GM11168 (cell line): ENCODE measurements at regions not wholly inside any gene's neighbourhood (a gene's known extent, or its start where the extent isn't known, plus 50 kb on each side); places are given as distances from the start of the nearest gene placed in this dataset.
"Not testable (repeated sequence)": the region's sequence is repeated elsewhere in the genome, so short reads cannot be mapped to it uniquely, and the experiment has no call there.

Source experiments
- in situ Hi-C: fragments of 300-500 bp; cut with MboI; formaldehyde crosslinking; loops from one replicate; pipeline ENCODE4 v1.12.0; 2022; ENCODE audit warnings: low sequenced_read_pairs; ENCODE audit not compliant: unreplicated experiment

DNA sequence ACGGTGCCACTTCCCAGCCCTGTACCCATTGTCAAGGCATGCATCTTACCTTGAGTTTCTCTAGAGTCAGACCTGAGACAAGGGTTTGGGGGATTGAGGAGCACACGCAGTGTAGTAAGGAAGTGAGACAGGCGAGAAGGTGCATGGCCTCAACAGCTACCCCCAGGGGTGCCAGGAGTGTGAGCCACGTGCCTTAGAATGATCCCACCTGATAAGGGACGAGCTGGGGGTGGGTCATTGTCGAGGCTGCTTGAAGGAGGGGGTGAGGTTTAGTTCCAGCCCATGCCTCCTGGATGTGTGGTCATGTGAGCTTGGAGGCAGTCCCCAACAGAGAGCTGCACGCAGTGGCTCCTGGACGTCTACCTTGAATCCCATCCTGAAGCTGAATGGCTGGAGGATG is 320.5 kb downstream of the VRK1 start:
- in situ Hi-C loops = no loop called here

DNA sequence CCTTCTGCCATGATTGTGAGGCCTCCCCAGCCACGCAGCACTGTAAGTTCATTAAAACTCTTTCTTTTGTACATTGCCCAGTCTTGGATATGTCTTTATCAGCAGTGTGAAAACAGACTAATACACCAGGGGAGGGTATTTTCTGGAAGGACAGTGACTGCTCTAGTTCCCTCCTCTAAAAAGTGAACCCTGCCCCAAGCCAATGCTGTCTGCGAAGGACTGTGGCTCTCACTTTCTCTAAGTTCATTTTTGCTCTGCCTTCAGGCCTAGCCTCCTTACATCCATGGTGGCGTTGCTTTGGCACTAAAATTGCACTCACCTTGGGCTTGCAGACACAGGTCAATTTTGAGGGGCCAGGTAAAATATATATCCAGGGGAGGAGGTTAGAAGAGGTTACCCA is 323.0 kb downstream of the VRK1 start:
- in situ Hi-C loops = no loop called here

DNA sequence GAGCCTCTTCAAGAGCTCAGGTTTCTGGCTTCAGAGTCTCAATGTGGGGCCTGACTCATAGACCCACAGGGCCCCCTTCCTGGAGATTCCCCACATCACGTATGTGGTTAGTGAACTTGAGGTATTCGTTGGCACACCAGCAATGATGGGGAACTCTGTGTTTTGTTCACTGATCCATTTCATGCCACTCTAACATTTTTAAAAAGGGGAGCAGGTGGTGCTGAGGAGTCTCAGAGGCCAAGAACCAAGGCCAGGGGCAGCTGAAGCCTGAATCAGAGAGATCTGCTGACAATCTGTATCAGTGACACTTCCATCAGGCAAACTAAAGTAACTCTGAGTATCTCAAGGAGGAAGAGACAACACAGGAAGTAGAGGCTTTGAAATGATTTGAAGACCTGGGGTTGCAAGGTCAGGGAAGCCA is 323.4 kb downstream of the VRK1 start:
- in situ Hi-C loops = no loop called here

DNA sequence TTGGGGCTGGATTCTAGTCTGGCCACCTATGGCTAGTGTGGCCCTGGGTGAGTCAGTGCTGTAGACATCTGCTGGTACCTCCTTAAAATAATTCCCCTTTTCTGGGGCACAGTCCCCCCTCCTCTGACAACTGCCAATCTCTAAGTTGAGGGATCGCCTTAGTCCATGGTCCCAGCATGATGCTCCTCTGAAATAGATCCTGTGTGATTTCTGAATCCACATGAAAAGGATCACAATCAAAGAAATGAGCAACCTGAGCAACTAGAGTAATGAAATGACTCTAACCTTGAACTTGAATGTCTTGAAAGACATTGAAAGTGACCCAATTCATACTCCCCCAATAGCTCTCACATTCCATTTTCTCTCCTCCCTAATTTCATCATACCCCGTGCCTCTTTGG is 332.5 kb downstream of the VRK1 start:
- in situ Hi-C loops = no loop called here

DNA sequence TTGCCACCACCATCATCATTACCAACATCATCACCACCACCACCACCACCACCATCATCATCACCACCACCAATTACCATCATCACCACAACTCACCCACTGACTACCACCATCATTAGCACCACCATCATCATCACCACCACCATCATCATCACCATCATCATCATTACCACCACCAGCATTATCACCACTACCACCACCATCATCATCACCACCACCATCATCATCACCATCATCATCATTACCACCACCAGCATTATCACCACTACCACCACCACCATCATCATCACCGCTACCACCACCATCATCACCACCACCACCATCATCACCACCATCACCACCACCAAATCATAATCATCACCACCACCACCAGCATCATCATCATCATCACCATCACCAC is 338.7 kb downstream of the VRK1 start:
- in situ Hi-C loops = not testable (repeated sequence)

DNA sequence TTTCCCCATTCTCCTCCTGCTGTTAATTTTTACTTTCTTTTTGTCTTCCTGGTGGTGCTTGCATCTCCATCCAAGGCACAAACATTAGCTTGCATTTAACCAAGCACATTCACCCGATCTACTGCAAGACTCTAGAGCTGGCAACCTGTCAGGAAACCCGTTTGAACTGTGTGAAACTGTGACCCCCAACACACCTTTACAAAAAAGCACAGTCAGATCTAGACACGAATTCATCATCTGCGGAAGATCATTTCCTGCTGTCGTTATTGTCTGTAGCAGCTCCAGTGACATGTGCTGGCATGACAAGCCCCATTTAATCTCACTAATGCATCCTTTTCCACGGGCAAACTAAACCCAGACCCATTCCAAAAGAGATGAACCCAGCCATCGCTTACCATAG is 340.5 kb downstream of the VRK1 start:
- in situ Hi-C loops = no loop called here

DNA sequence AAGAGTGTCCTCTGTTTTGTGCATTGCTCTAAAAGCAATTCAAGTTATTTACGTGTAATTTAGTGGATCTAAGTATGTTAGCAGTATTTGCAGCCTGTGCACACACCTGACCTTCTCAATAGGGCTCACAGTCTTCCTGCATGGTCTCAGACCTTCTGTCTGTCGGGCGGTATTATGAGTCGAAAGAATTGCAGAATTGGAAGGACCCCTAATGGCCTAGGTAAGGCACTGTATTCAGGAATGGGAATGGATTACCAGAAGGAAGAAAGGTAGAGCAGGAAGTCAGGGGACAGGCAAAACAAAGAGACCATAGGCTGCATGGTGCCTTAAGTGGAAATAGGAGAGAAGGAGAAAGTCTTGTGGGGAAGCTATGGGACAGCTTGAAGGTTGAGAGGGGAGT is 341.6 kb downstream of the VRK1 start:
- in situ Hi-C loops = no loop called here

DNA sequence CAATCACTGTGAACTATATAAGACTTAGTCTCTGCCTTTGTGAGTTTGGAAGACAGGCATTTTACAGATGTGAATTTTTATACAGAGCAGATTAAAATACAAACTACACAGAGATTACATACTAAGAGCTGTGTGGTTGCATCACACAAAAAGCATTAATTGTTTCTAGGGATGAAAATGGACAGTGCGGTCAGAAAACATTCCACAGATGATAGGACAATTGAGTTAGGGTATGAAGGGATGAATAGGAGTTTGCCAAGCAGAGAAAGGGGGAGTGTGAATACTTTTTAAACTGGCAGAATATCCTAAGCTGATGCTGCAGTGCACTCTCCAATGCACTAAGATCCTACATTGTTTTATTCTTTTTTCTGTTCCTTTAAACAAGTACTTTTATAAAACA is 345.8 kb downstream of the VRK1 start:
- in situ Hi-C loops = no loop called here

DNA sequence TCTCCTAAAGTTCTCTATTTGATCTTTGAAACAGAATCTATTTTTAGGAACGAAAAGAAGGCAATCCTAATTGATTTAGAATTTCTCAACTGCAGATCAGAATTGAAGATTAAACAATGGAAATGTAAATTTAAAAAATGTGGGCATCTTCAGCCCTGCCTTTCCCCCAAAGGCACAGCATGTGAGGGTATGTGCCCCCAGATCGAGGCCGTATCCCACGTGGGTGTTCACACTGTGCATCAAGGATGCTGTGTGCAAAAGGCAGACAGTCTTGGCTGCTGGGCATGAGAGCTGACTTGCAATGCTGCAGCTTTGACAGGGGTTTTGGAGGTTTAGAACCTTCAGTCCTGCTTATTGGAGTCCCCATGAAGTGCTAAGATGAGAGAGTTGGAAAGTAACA is 346.3 kb downstream of the VRK1 start:
- in situ Hi-C loops = no loop called here

DNA sequence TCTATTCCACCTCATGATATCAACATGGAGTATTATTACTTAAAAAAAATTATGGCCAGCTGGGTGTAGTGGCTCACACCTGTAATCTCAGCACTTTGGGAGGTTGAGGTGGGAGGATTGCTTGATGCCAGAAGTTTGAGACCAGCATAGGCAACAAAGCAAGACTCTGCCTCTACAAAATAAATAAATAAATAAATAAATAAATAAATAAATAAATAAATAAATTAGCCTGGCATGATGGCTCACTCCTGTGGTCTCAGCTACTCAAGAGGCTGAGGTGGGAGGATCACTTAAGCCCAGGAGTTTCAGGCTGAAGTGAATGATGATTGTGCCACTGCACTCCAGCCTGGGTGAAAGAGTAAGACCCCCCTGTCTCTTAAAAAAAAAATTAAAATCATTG is 350.8 kb downstream of the VRK1 start:
- in situ Hi-C loops = not testable (repeated sequence)

DNA sequence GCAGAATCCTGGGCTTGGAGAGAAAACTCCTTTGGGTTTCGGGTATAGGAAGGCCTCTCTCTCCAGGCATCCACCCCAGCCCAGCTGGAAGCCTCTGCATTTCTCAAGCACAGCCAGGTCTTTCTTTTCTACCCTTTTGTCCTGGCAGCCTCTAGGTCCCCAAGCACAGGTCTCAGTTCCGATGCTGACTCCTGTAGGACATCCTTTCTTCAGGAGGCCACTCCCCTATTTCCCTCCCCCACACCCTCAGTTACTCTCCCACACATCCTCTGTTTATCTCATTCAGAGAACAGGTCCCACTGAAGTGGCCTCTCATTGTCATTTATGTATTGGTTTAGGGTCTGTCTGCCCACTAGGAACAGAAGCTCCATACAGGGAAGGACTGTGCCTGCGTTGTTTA is 352.6 kb downstream of the VRK1 start:
- in situ Hi-C loops = no loop called here

DNA sequence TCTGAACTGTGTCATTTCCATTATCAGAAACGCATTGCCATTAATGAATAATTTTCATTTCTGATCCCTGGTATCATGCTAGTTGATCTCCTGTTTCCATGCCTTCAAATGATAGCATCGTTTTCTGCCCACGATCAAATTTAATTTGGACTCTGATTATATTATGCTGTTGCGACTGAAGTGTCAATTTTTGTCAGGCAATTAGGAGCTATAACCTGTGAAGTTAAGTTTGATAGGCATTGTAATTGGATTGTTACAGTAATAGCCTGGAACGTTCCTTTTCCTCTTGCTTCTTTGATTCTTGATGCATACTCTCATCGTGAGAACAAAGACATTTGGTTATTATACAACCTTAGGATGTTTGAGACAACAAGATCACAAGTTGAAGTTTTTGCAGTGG is 356.3 kb downstream of the VRK1 start:
- in situ Hi-C loops = no loop called here

DNA sequence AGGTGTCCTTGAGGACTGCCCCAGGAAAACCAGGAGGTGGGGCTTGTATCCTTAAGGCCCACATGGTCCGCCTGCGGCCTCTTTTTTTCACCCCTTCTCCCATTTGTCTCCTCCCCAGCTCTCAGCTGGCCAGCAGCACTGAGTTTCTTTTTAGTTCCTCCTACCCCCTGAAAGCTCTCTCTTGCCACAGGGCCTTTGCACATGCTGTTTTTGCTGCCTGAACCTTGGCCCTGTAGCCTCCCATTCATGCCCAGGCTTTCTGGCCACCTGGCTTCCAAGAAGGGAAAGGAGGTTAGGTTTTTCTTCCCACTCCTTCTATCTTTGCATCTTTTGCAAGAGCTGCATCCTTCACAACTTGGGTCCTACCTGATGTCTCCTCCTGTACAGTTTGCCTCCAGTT is 358.1 kb downstream of the VRK1 start:
- in situ Hi-C loops = no loop called here

DNA sequence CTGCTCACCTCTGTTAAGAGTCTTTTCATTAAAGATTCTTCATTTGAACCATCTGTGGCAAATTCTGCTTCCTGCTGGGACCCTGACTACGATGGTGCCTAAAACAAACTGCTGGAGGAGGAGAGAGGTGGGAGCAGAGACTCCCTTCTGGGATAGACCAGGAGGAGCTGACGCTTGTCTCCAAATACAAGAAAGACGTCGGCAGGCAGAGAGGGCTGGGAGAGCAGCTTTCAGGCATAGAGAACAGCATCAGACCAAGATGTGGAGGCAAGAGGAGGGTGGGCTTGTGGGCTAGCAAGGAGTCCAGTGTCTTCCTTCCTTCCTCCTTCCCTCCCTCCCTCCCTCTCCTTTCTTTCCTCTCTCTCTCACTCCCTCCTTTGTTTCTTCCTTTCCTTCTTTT is 358.6 kb downstream of the VRK1 start:
- in situ Hi-C loops = no loop called here

DNA sequence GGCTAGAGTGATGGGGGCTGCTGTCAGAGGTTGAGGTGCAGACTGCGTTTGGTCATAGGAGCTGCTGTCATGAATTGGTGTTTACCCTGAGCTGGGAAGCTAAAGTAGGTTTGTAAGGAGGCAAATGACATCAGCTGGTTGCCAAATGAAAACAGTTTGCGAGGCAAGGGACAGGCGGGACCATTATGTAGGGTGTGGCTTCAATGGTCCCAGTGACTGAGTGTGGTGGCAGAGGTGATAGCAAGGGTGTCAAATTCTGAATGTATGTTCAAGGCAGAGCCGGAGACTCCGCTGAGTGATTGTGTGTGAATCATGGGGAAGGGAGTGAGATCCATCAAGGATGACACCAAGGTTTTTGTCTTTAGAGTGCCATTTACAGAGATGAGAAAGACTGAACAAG is 359.5 kb downstream of the VRK1 start:
- in situ Hi-C loops = no loop called here

DNA sequence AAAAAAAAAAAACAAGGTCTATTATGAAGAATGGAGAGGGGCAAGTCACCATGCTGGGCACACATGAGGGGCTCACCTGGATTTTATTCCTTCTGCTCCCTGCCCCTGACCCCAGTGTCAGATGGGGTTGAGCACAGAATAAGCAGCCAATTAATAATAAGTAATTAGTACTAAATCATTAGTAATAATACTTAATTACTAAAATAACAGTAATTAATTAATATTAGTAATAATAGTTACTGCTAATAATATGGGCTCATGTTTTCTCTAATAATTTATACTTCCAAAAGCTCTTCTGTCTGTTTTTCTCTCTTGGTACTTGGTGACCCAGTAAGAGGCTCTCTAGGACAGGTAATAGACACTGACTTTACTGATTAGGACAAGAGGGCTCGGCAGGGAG is 360.9 kb downstream of the VRK1 start:
- in situ Hi-C loops = no loop called here

DNA sequence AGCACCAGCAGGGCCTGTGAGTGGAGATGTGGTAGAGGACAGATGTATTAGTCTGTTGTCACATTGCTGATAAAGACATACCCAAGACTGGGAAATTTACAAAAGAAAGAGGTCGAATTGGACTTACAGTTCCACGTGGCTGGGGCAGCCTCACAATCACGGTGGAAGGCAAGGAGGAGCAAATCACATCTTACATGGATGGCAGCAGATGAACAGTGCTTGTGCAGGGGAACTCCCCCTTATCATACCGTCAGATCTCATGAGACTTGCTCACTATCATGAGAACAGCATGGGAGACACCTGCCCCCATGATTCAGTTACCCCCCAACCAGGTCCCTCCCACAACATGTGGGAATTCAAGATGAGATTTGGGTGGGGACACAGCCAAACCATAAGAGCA is 361.9 kb downstream of the VRK1 start:
- in situ Hi-C loops = no loop called here

DNA sequence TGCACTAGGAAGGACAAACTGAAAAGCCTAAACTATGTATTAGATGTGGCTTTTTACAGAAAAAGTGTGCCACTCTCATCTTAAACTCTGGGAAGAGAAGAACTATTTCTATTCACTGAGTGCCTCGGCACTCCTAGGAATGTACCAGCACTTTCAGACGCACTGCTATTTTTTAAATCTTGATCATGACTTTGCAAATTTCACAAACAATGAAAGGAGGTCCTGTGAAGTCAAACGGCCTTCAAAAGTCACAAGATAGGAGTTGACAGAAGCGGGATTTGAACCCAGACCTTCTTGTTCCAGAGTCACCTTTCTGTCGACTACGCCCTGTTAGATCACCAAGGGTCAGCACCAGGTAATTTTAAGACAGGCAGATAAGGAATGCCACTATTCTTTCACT is 365.4 kb downstream of the VRK1 start:
- in situ Hi-C loops = no loop called here

DNA sequence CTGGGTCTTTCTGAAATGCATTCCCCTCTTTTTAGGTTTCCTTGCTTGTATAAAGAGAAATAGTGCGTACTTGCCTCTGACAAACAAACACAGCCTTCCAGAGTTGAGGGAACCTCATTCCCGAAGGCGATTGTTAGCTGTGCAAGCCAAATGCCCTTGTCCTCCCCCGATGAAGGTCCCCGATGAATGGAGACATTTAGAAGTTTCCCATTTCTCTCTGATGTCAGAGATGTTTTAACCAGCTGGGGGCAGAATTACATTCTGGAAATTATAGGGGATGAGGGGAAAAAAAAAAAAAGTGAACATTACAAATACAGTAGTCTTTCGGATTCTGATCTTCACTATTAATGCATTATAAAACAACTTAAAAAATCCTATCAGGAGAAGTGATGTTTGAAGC is 366.8 kb downstream of the VRK1 start:
- in situ Hi-C loops = no loop called here

DNA sequence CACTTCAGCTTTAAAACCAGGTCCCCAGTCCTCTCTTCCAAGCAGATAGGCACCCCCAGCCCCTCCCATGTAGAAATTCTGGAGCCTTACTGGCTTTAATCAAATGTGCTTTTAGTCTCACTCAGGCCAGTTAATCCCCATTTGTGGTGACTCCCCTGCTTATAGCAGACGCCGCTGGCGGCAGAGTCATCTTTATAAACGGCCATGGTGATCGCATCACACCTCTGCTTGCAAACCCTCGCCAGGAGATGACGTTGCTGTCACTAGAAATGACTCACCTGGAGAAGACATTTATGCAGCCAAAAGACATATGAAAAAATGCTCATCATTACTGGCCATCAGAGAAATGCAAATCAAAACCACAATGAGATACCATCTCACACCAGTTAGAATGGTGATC is 369.3 kb downstream of the VRK1 start:
- in situ Hi-C loops = no loop called here

DNA sequence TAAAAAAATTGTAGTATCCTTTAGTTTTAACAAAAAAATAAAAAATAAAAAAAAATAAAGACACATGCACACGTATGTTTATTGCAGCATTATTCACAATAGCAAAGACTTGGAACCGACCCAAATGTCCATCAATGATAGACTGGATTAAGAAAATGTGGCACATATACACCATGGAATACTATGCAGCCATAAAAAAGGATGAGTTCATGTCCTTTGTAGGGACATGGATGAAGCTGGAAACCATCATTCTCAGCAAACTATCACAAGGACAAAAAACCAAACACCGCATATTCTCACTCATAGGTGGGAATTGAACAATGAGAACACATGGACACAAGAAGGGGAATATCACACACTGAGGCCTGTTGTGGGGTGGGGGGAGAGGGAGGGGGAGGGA is 370.4 kb downstream of the VRK1 start:
- in situ Hi-C loops = not testable (repeated sequence)

DNA sequence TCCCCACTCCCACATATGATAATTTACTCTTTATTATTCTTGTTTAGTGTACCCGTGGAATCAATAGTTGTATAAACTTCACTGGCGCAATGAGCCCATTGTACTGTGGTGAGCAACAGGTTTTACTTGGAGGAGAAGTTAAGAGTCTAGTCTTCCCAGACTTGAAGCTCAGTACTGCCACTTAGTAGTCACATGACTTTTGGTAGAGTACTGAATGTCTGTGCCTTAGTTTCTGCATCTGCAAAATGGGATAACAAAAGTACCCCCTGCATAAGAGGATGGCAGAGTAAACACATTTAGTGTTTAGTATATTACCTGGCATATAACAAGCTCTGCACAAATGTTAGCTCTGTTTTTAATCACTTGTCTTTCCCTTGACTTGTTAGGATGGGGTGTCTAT is 375.5 kb downstream of the VRK1 start:
- in situ Hi-C loops = no loop called here

DNA sequence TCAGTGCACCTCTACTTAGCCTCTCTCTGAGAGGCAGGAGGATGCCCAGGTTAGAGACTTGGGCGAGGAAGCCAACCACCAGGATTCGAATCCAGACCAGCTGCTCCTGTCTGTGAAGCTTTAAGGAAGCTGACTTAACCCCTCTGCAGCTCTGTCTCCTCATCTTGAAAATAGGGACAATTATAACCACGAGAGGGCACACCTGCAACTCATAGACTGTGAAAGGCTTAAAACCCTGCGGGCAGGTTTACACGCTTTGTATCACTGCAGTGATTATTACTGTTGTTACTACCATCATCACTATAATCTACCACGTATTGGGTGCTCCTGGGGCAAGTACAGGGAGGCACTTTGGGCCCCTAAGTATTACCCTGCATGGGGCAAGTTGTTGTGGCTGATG is 379.8 kb downstream of the VRK1 start:
- in situ Hi-C loops = no loop called here
